NCI-H2107 treated with DMSO at 0.1 percent for 48 hours (cell line): ENCODE measurements at regions not wholly inside any gene's neighbourhood (a gene's known extent, or its start where the extent isn't known, plus 50 kb on each side); places are given as distances from the start of the nearest gene placed in this dataset.

Experiments used
- DNase-seq: peaks from one replicate; lab custom pipeline; 2025; ENCODE audit not compliant: unreplicated experiment; lab: John Stamatoyannopoulos, UW

- DNase-seq = no peak
These were observed 151.1 kb upstream of the ETS2 start for GRCh38 chr21:38654580-38654979.

GRCh38 chr21:38658511-38658910 lies 147.2 kb upstream of the ETS2 start:
- no peak for DNase-seq

- no peak for DNase-seq
These were observed 145.8 kb upstream of the ETS2 start for GRCh38 chr21:38659936-38660332.

- no peak for DNase-seq
These were observed 145.2 kb upstream of the ETS2 start for GRCh38 chr21:38660333-38661196.

GRCh38 chr21:38661197-38661871 lies 144.4 kb upstream of the ETS2 start:
- DNase-seq = no peak

- no peak for DNase-seq
These were observed 143.7 kb upstream of the ETS2 start for GRCh38 chr21:38661889-38662568.

- DNase-seq = no peak
These were observed 142.4 kb upstream of the ETS2 start for GRCh38 chr21:38663282-38663681.

GRCh38 chr21:38664315-38664714 lies 141.4 kb upstream of the ETS2 start:
- no peak for DNase-seq

- DNase-seq = no peak
These were observed 140.9 kb upstream of the ETS2 start for GRCh38 chr21:38664841-38665240.

- DNase-seq = no peak
These were observed 138.3 kb upstream of the ETS2 start for GRCh38 chr21:38667291-38667870.

GRCh38 chr21:38668067-38668466 lies 137.7 kb upstream of the ETS2 start:
- no peak for DNase-seq

GRCh38 chr21:38668541-38668940 lies 137.2 kb upstream of the ETS2 start:
- no peak for DNase-seq

- peak; percentile 23 for DNase-seq
These were observed 136.5 kb upstream of the ETS2 start for GRCh38 chr21:38669186-38669585.

GRCh38 chr21:38670861-38671260 lies 134.9 kb upstream of the ETS2 start:
- DNase-seq = no peak

- DNase-seq = no peak
These were observed 134.0 kb upstream of the ETS2 start for GRCh38 chr21:38671773-38672172.

GRCh38 chr21:38675182-38675824 lies 130.4 kb upstream of the ETS2 start:
- DNase-seq = peak; percentile 8

- no peak for DNase-seq
These were observed 126.9 kb upstream of the ETS2 start for GRCh38 chr21:38678827-38679226.

GRCh38 chr21:38679534-38679933 lies 126.2 kb upstream of the ETS2 start:
- DNase-seq = no peak

GRCh38 chr21:38680401-38680800 lies 125.3 kb upstream of the ETS2 start:
- no peak for DNase-seq

GRCh38 chr21:38683222-38683621 lies 122.5 kb upstream of the ETS2 start:
- DNase-seq = no peak

- DNase-seq = peak; percentile 79
These were observed 117.7 kb upstream of the ETS2 start for GRCh38 chr21:38688068-38688467.
